Limb (tissue), 2 donors: ENCODE measurements at regions not wholly inside any gene's neighbourhood (a gene's known extent, or its start where the extent isn't known, plus 50 kb on each side); places are given as distances from the start of the nearest gene placed in this dataset.
"Not testable (repeated sequence)": the region's sequence is repeated elsewhere in the genome, so short reads cannot be mapped to it uniquely, and the experiment has no call there.

ENCODE experiments used
- DNase-seq, 2 donors: peaks; one replicate each; pipeline ENCODE4 v3.0.0-alpha.2; 2016; ENCODE audit errors: extremely low spot score in 2 of 2

DNA sequence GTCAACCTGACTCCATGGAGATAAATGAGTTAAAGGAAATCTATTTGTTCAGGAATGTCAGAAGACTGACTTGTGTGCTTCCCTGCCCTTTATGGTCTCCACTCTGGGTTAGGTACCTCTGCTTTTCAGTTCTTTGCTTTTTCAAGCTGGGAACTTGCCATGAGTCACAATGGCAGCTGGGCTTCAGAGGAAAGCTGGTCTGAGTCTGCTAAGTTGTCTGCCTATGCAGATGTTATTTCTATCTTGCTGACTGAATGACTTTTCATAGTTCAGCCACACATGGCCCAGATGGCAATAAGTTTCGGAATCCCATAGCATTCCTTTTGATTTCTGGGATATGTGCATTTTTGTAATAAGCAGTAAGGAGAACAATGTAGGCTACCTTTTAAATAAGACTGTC is 337.9 kb upstream of the FGF13 start:
- no peak for DNase-seq

DNA sequence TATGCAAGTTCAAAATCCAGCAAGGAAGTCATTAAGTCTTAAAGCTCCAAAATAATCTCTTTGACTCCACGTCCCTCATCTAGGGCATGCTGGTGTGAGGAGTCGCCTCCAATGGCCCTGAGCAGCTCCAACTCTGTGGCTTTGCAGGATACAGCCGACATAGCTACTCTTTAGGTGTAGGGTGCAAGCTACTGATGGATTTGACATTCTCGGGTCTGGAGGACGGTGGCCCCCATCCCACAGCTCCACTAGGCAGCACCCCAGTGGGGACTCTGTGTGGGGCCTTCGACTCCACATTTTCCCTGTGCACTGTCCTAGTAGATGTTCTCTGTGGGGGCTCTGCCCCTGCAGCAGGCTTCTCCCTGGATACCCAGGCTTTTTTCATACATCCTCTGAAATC is 333.2 kb upstream of the FGF13 start:
- no peak for DNase-seq

DNA sequence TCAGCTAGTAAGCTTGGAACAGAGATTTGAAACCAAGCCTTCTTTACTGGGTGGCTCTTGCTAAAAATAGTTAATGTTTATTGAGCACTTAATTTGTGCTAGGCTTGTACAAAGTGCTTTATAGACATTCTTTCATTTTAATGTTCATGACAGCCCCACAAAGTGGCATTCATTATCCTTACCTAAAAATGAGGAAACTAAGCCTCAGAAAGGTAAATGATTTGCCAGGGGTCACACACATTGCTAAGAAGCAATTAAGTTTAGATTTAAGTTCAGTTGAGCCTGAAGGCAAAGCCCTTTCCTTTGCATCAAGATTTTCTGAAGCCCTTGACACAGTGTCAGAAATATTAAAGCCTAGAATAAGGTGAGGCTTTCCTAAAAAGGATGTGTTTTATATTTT is 327.5 kb upstream of the FGF13 start:
- no peak for DNase-seq

DNA sequence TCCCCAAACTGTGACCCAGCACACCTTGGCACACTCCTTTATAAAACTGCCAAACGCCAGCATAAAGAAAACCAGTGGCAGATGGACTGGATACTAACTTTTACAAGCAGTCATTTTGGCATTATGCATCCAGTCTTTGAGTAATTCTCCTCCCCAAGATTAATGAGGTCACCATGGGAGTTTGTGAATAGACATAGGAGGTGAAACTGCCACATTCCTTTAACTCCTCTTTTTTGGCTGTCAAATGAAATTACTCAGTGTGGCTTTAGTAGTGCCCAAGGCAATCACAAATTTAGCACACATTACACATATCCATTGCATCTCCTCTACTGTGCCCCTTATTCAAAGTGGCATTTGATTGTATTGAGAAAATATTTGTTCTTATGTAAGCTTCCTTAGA is 315.3 kb upstream of the FGF13 start:
- DNase-seq = no peak

DNA sequence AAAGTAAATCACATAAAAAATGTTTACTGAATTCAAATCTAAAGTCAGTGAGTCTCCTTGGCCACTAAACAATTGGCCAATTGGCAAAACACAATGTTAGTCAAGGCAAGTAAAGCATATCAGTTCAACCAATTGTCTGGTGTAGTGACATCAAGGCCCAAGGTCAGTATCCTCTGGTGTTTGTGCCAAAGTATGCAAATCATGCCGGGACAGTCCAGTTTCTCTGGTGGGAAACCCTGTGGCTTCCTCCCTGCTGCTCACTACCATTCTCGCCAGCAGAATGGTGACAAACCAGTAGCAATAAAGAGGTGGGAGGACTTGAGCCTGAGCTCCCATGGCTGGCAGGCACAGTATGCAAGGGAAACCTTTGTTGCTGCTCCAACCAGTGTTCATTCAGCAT is 314.9 kb upstream of the FGF13 start:
- DNase-seq = no peak

DNA sequence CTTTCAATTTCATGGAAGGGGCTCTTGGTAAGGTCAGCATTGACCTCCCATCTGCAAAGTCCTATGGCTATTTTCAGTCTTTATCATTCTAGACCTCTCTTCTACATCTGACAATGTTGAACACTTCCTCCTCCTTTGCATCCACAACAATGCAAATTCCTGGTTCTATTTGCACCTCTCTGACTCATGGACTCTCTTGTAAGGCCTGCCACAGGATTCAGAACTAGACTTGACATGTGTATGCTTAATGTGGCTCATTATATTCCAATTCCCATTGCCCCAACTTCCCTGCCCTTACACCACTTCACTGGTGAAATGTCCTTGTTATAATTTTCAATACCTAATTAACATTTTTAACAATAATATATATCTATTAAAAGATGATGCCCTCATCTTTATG is 314.3 kb upstream of the FGF13 start:
- no peak for DNase-seq

DNA sequence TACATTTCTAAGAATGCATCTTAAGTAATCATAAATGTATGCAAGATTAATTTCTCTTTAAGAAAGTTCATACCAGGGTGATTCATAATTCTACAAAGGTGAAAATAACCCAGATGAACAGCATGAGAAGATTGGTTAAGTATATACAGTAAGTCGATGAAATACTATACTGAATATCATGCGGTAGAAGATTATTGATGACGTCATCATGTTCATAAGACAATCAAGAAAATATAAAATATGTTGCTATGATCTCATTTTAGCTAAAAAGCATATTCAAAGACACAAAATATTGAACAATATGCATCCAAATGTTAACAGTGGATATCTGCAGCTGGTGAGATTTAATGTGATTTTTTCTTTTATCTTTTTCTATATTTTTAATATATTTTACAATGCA is 312.0 kb upstream of the FGF13 start:
- DNase-seq = no peak

DNA sequence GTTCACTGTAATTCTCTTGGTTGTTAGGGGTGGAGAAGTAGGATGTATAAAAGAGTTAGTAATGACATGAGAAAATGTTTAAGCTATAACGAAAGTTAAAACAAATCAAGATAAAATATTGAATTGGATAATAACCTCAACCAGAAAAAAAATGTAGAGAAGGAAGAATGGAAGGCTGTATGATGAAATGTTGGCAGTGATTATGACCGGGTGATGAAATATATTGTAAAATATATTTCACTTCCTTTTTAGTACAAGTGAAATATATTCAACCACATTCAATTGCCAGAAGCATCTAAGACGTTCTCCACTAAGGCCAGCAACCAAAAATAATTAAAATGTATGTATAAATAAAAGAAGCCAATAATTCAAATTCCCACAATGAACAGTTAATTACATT is 309.3 kb upstream of the FGF13 start:
- DNase-seq = no peak

DNA sequence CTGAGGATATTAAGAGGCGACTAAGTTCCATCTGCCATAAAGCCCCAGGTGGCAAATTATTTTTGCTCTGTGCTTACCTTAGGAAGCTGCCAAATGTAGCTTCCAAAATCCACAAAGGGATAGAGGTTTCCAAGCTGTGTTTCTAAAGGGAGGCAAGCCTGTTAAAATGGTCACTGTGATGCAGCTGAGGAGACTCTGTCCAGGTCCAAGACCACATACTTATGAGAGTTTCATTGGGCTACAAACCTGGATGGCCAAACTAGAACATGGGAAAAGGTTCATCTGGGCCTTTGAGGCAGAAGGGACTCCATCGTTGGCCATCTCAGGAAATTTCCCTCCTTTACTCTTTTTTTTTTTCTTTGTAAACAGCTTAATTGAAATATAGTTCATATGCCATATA is 306.9 kb upstream of the FGF13 start:
- DNase-seq = no peak

DNA sequence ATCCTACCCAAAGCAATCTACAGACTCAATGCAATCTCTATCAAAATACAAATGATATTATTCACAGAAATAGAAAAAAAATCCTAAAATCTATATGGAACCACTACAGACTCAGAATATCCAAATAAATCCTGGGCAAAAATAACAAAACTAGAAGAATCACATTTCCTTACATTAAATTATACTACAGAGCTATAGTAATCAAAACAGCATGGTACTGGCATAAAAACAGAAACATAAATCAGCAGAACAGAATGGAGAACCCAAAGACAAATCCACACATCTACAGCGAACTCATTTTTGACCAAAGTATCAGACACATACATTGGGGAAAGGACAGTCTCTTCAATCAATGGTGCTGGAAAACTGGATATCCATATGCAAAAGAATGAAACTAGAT is 304.1 kb upstream of the FGF13 start:
- DNase-seq = no peak

DNA sequence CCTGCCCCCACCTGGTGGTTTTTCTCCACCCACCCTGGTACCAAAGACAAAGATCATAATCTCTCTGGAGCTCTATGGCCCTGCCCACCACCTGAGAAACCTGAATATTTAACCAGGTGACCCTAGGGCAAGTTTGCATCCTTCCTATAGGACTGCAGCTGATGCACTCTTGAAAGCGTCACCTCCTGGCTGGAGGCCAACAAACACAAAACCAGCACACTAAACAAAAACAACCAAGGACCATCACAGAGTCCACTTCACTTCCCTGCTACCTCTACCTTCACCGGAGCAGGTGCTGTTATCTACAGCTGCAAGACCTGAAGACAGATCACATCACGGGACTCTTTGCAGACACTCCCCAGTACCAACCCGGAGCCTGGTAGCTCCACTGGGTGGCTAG is 296.7 kb upstream of the FGF13 start:
- no peak for DNase-seq

DNA sequence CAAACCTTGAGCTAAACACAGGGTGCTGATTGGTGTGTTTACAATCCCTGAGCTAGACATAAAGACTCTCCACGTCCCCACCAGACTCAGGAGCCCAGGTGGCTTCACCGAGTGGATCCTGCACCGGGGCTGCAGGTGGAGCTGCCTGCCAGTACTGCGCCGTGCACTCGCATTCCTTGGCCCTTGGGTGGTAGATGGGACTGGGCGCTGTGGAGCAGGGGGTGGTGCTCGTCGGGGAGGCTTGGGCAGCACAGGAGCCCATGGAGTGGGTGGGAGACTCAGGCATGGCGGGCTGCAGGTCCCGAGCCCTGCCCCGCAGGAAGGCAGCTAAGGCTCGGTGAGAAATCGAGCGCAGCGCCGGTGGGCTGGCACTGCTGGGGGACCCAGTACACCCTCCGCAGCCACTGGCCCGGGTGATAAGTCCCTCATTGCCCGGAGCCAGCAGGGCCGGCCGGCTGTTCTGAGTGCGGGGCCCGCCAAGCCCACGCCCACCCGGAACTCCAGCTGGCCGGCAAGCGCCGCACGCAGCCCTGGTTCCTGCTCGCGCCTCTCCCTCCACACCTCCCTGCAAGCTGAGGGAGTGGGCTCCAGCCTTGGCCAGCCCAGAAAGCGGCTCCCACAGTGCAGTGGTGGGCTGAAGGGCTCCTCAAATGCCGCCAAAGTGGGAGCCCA is 292.5 kb upstream of the FGF13 start:
- DNase-seq = not testable (repeated sequence)

DNA sequence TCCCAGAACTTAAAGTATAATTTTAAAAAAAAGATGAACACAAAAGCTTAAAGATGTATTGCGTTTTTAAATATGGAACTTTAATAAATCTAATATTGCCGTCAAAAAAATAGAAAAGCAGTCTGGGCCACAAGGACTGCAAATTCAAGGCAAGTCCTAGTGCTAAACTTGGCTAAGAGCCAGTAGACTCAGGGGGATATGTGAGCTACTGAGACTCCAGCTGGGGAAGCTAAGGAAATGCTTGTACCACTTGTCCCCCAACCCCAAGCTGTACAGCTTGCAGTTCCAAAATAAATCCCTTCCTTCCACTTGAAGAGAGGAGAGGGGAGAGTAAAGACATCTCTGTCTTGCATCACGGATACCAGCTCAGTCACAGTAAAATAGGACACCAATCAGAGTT is 290.8 kb upstream of the FGF13 start:
- no peak for DNase-seq

DNA sequence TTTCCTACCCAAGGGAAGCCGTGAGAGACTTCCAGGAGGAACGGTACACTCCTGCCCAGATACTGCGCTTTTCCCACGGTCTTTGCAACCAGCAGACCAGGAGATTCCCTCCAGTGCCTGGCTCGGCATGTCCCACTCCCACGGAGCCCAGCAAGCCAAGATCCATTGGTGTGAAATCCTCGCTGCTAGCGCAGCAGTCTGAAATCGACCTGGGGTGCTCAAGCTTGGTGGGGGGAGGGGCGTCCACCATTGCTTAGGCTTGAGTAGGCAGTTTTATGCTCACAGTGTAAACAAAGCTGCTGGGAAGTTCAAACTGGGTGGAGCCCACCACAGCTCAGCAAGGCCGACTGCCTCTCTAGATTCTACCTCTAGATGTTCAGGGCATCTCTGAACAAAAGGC is 284.8 kb upstream of the FGF13 start:
- no peak for DNase-seq

DNA sequence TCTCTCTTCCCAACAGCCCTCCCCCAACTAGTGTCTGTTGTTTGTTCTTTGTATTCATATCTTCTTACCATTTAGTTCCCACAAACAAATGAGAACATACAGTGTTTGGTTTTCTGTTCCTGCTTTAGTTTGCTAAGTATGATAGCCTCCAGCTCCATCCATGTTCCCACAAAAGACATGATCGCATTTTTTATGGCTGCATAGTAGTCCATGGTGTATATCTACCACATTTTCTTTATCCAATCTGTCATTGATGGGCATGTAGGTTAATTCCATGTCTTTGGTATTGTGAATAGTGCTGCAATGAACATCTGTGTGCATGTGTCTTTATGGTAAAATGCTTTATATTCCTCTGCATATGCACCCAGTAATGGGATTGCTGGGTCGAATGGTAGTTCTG is 283.9 kb upstream of the FGF13 start:
- no peak for DNase-seq

DNA sequence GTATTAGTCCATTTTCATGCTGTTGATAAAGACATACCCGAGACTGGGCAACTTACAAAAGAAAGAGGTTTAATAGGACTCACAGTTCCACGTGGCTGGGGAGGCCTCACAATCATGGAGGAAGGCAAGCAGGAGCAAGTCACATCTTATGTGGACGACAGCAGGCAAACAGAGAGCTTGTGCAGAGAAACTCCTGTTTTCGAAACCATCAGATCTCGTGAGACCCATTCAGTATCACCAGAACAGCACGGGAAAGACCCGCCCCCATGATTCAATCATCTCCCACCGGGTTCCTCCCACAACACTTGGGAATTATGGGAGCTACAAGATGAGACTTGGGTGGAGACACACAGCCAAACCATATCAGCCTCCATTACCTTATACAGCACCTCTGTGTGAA is 278.9 kb upstream of the FGF13 start:
- DNase-seq = not testable (repeated sequence)

DNA sequence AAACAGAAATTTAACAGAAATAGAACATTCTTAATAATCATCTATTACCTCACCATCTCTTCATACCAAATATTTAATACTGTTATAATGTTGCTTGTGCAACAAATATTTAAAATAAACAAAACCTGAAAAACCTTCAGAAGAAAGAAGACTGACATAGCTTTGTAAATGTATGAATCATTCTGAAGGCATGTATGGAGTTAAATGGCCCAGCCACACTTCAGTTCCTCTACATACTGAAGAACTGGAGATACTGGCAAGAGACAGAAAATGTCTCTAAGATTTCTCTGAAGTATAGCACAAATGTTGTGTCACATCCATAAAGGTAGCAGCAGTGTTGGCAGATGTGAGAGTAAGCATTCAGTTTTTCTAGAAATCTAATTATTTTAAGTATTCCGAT is 275.3 kb upstream of the FGF13 start:
- DNase-seq = no peak

DNA sequence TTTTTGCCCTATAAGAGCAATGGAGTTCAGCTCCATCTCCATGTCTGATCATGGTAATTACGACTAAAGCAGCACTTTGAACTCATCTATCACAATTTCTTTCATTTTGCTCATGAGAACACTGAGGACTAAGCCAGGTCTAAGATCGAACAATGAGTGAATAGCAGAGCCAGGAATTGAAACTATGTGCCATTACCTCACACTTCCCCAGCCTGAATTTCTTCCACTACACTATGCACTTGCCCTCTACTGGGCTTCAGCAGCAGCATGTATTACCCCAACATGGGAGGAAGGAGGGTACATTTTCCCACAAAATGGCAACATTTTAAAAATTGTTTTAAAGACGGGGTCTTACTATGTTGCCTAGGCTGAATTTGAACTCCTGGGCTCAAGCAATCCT is 274.7 kb upstream of the FGF13 start:
- DNase-seq = no peak

DNA sequence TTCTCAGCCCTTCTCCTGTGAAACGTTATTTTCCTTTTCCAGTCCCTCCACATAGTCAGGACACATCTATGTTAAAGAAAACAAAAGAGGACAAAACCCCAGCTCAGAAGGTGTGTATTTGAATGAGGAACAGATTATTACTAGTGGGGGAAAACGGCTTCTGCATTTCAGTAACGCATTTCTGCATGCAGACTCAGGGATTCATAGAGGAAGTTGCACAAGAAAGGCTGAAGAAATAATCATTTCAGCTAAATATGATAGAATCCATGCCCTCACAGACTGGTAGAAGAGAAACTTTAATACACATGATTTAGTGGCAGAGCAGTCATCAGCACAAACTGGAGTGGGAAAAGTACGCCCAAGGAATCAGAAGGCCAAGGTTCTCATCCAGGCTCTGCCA is 270.8 kb upstream of the FGF13 start:
- DNase-seq = no peak

DNA sequence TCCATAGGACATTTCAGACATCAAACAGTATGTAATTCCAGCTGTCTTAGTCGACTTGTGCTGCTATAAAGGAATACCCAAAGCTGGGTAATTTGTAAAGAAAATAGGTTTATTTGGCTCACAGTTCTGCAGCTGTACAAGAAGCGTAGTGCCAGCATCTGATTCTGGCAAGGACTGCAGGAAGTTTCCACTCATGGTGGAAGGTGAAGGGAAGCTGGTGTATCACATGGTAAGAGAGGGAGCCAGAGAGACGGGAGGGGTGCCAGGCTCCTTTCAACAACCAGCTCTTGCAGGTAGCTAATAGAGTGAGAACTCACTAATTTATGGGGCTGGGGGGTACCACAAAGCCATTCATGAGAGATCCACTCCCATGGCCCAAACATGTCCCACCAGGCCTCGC is 253.0 kb upstream of the FGF13 start:
- no peak for DNase-seq

DNA sequence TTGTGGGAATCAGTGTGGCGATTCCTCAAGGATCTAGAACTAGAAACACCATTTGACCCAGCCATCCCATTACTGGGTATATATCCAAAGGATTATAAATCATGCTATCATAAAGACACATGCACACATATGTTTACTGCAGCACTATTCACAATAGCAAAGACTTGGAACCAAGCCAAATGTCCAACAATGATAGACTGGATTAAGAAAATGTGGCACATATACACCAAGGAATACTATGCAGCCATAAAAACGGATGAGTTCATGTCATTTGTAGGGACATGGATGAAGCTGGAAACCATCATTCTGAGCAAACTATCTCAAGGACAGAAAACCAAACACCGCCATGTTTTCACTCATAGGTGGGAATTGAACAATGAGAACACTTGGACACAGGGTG is 250.9 kb upstream of the FGF13 start:
- DNase-seq = not testable (repeated sequence)

DNA sequence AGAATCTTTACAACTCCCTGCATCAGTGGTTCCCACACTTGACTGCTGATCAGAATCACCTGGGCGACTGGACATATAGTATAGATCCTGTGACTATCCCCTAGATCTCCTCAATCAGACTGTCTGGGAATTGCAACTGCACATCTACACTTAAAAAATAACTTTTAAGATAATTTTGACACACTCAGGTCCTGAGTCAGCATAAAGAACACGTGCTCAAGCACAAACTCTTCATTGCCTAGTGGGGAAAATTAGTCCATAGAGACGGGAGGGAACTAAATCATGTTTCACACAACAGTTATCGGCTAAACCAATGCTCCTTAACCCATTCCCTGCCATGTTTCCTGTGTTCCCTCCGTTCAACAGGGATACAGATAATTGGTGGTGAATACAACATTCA is 243.5 kb upstream of the FGF13 start:
- DNase-seq = no peak

DNA sequence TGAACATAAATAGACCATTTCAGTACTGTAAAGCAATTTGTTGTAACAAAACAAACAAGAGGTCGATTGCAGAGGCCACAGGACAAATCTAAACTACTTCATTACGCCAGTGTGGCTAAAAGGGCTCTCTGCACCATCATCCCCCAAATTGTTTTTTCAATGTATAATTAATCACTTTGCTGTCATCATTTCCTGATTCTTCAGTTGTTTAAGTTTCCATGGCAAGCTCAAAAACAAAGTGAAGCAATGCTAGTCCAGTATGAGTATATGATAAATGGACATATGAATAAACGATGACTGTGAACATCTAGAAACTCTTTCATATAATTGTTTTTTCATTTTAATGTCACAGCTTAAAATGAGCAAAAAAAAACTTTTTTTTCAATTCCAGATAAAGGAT is 235.4 kb upstream of the FGF13 start:
- no peak for DNase-seq

DNA sequence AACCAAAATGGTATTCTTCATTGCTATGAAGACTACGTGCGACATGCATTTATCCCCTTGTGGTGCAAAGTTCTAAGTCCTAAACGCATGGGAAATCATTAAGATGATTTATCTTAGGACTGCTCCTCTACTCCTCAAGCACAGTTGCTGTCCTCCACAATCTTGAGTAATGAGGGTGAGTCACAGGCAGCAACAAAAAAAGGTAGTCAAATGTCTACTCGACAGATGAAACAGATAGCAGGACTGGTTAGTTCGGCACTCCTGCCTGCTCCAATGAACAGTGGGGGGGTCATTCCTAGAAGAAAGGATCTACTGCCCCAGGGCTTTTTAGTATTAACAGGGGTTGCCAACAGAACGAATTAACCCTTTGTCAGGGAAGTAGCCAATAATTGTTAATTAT is 233.7 kb upstream of the FGF13 start:
- no peak for DNase-seq
